ENCODE measurements at regions not wholly inside any gene's neighbourhood (a gene's known extent, or its start where the extent isn't known, plus 50 kb on each side); places are given as distances from the start of the nearest gene placed in this dataset.

DNA sequence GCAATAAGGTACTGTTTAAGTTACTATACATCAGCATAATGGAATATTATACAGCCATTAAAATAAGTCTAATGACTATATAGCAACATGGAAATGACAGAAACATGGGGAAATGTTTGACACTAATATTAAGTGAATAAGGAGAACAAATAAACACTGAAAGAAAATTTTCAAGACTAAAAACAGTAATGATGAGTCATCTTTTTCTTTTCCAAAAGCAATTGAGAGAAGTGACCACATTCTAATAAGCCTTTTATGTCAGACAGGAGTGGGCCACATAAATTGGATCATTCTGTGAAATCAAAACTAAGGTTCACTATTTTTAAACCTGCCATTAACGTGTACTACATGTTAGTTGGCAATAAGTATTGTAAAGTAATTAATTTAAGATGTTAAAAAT is 187.5 kb downstream of the AHR start:
- TF ChIP-seq EP300 (IDR thresholded peaks at IDR 0.05; ENCODE audit: low read depth) (no peak), POLR2AphosphoS5 (IDR thresholded peaks at IDR 0.05) (no peak), POLR2A (IDR thresholded peaks at IDR 0.05) (no peak)
- TF ChIP-seq, protein P1, sequence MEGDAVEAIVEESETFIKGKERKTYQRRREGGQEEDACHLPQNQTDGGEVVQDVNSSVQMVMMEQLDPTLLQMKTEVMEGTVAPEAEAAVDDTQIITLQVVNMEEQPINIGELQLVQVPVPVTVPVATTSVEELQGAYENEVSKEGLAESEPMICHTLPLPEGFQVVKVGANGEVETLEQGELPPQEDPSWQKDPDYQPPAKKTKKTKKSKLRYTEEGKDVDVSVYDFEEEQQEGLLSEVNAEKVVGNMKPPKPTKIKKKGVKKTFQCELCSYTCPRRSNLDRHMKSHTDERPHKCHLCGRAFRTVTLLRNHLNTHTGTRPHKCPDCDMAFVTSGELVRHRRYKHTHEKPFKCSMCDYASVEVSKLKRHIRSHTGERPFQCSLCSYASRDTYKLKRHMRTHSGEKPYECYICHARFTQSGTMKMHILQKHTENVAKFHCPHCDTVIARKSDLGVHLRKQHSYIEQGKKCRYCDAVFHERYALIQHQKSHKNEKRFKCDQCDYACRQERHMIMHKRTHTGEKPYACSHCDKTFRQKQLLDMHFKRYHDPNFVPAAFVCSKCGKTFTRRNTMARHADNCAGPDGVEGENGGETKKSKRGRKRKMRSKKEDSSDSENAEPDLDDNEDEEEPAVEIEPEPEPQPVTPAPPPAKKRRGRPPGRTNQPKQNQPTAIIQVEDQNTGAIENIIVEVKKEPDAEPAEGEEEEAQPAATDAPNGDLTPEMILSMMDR (IDR thresholded peaks at IDR 0.05) = no peak
- 82 to 84% methylated on average over 1 of the region's 1 CpG for WGBS, 2 donors (ENCODE audit: low coverage in 1 of 2)

GRCh38 chr7:17486835-17487234 is 188.4 kb downstream of the AHR start:
- intact Hi-C loops (cut with DNase I; ENCODE audit: low total_unique reads) = no loop called here
- in situ Hi-C loops (cut with MboI; ENCODE audit: low pct_ligation_motif_present in 1 of 4, low pct_unique_long_range_greater_than_20kb in 1 of 4, low sequenced_read_pairs in 3 of 4) = no loop called here
- H3K27me3 ChIP-seq = no peaks in the 10 kb centered on the region
- DNase-seq = no peak
- 93 to 100% methylated on average over 1 to 2 of the region's 2 CpGs for WGBS, 2 donors (ENCODE audit: low coverage in 1 of 2)
- no peaks in the 10 kb centered on the region for H3K36me3 ChIP-seq
- no peaks in the 10 kb centered on the region for H3K9me3 ChIP-seq
- no peak overlapping the region for H3K4me3 ChIP-seq
- H3K4me1 ChIP-seq = no peaks in the 10 kb centered on the region
- H3K27ac ChIP-seq = no peak overlapping the region
- no peak for TF ChIP-seq POLR2AphosphoS5 (IDR thresholded peaks at IDR 0.05)
- no peak for TF ChIP-seq EP300 (IDR thresholded peaks at IDR 0.05; ENCODE audit: low read depth)
- TF ChIP-seq, protein P1 (IDR thresholded peaks at IDR 0.05) = no peak
- no peak for TF ChIP-seq POLR2A (IDR thresholded peaks at IDR 0.05)

More for the DNA sequence above, 187.5 kb downstream of the AHR start:
- intact Hi-C loops (cut with DNase I; ENCODE audit: low total_unique reads) (no loop called here), in situ Hi-C loops (cut with MboI; ENCODE audit: low pct_ligation_motif_present in 1 of 4, low pct_unique_long_range_greater_than_20kb in 1 of 4, low sequenced_read_pairs in 3 of 4) (no loop called here)
- Histone ChIP-seq H3K27me3 (no peaks in the 10 kb centered on the region), H3K9me3 (no peaks in the 10 kb centered on the region), H3K4me3 (no peak overlapping the region), H3K27ac (no peak overlapping the region), H3K4me1 (no peaks in the 10 kb centered on the region), H3K36me3 (no peaks in the 10 kb centered on the region)
- DNase-seq = no peak

GRCh38 chr7:17487343-17487742 is 188.9 kb downstream of the AHR start:
- no peak for DNase-seq
- Histone ChIP-seq H3K4me1 (no peaks in the 10 kb centered on the region), H3K9me3 (no peaks in the 10 kb centered on the region), H3K36me3 (no peaks in the 10 kb centered on the region), H3K27ac (no peak overlapping the region), H3K27me3 (no peaks in the 10 kb centered on the region), H3K4me3 (no peak overlapping the region)
- WGBS, 2 donors (ENCODE audit: low coverage in 1 of 2) = 94% methylated on average over 2 of the region's 2 CpGs
- intact Hi-C loops (cut with DNase I; ENCODE audit: low total_unique reads) = no loop called here
- TF ChIP-seq EP300 (IDR thresholded peaks at IDR 0.05; ENCODE audit: low read depth) = no peak
- no peak for TF ChIP-seq POLR2A (IDR thresholded peaks at IDR 0.05)
- no peak for TF ChIP-seq POLR2AphosphoS5 (IDR thresholded peaks at IDR 0.05)
- TF ChIP-seq, protein P1 (IDR thresholded peaks at IDR 0.05) = no peak
- in situ Hi-C loops (cut with MboI; ENCODE audit: low pct_ligation_motif_present in 1 of 4, low pct_unique_long_range_greater_than_20kb in 1 of 4, low sequenced_read_pairs in 3 of 4) = no loop called here

- Histone ChIP-seq H3K4me1 (no peaks in the 10 kb centered on the region), H3K36me3 (no peaks in the 10 kb centered on the region), H3K27me3 (no peaks in the 10 kb centered on the region), H3K9me3 (no peaks in the 10 kb centered on the region), H3K4me3 (no peak overlapping the region), H3K27ac (no peak overlapping the region)
- intact Hi-C loops (cut with DNase I; ENCODE audit: low total_unique reads) = no loop called here
- WGBS, 2 donors (ENCODE audit: low coverage in 1 of 2) = 75 to 79% methylated on average over 1 of the region's 1 CpG
- TF ChIP-seq, protein P1 (IDR thresholded peaks at IDR 0.05) = no peak
- no peak for TF ChIP-seq EP300 (IDR thresholded peaks at IDR 0.05; ENCODE audit: low read depth)
- no peak for TF ChIP-seq POLR2A (IDR thresholded peaks at IDR 0.05)
- TF ChIP-seq POLR2AphosphoS5 (IDR thresholded peaks at IDR 0.05) = no peak
- in situ Hi-C loops (cut with MboI; ENCODE audit: low pct_ligation_motif_present in 1 of 4, low pct_unique_long_range_greater_than_20kb in 1 of 4, low sequenced_read_pairs in 3 of 4) = no loop called here
- no peak for DNase-seq
Measured at GRCh38 chr7:17488829-17489228, 190.4 kb downstream of the AHR start.
